SK-N-SH (cell line): ENCODE measurements at regions not wholly inside any gene's neighbourhood (a gene's known extent, or its start where the extent isn't known, plus 50 kb on each side); places are given as distances from the start of the nearest gene placed in this dataset.

Experiments used
- CTCF ChIA-PET: fragments of 300-600, 350-600 bp; formaldehyde crosslinking; extraction: SDS; loops from one replicate; lab custom pipeline; 2021; lab: Yijun Ruan, JAX
- POLR2A ChIA-PET: fragments of 350-600 bp; sonication (Branson Sonifier 250); formaldehyde crosslinking; extraction: SDS; loops from one replicate; lab custom pipeline; 2020; ENCODE audit warnings: antibody characterized with exemption, inconsistent platforms; lab: Yijun Ruan, JAX
- DNase-seq: peaks from one replicate; pipeline ENCODE4 v3.0.0; 2012
- H2AFZ ChIP-seq: fragments of 200-600 bp; sonication (generic); 2 replicates; pipeline ENCODE4 v1.8.1; 2016; ENCODE audit warnings: antibody characterized with exemption, mild to moderate bottlenecking, low read depth
- H3F3A ChIP-seq: fragments of 200-600 bp; sonication (generic); replicated peaks from 2 replicates; pipeline ENCODE3; 2016; ENCODE audit warnings: antibody characterized with exemption, mild to moderate bottlenecking; ENCODE audit not compliant: insufficient read depth
- H3K27ac ChIP-seq, 2 experiments: fragments of 200-500 bp in 1 of 2; fragments of 200-600 bp in 1 of 2; sonication (Bioruptor generic) in 1 of 2; sonication (generic), shearing (Covaris generic) in 1 of 2; 2 replicates each; pipeline versions ENCODE4 v1.5.1 to v1.6.1; 2014 to 2016; ENCODE audit warnings: low read depth in 2 of 2, inconsistent platforms in 1 of 2, low read length in 1 of 2, mild to moderate bottlenecking in 1 of 2, mixed read lengths in 1 of 2
- H3K27me3 ChIP-seq: fragments of 200-600 bp; sonication (generic), shearing (Covaris generic); 2 replicates; pipeline ENCODE4 v1.6.1; 2016; ENCODE audit warnings: mixed run types; ENCODE audit not compliant: insufficient read depth
- H3K36me3 ChIP-seq, 2 experiments: fragments of 200-500 bp in 1 of 2; fragments of 200-600 bp in 1 of 2; sonication (Bioruptor generic) in 1 of 2; sonication (generic) in 1 of 2; replicated peaks in 1 of 2; 2 replicates each; pipeline versions ENCODE3 to v1.5.1; 2014 to 2016; ENCODE audit warnings: low read length in 1 of 2, mild to moderate bottlenecking in 1 of 2; ENCODE audit not compliant: insufficient read depth in 2 of 2, control insufficient read depth in 1 of 2
- H3K4me1 ChIP-seq, 2 experiments: fragments of 200-500 bp in 1 of 2; fragments of 200-600 bp in 1 of 2; sonication (Bioruptor generic) in 1 of 2; sonication (generic), shearing (Covaris generic) in 1 of 2; 2 replicates each; pipeline versions ENCODE4 v1.5.1 to v1.6.1; 2014 to 2016; ENCODE audit warnings: low read depth in 1 of 2, low read length in 1 of 2, mixed run types in 1 of 2; ENCODE audit not compliant: insufficient read depth in 2 of 2, control insufficient read depth in 1 of 2
- H3K4me2 ChIP-seq: fragments of 200-600 bp; sonication (generic), shearing (Covaris generic); 2 replicates; pipeline ENCODE4 v1.6.1; 2017; ENCODE audit warnings: mixed run types
- H3K4me3 ChIP-seq, 2 experiments: fragments of 200-500 bp in 1 of 2; fragments of 200-600 bp in 1 of 2; sonication (Bioruptor generic) in 1 of 2; sonication (generic), shearing (Covaris generic) in 1 of 2; 2 replicates each; pipeline versions ENCODE4 v1.5.1 to v1.8.1; 2014 to 2016; ENCODE audit warnings: low read depth in 2 of 2, inconsistent platforms in 1 of 2, low read length in 1 of 2, mild to moderate bottlenecking in 1 of 2, mixed read lengths in 1 of 2, moderate library complexity in 1 of 2
- H3K79me2 ChIP-seq: fragments of 200-600 bp; sonication (generic); 2 replicates; pipeline ENCODE4 v1.8.1; 2017; ENCODE audit warnings: mild to moderate bottlenecking; ENCODE audit not compliant: insufficient read depth
- H3K9ac ChIP-seq: fragments of 200-600 bp; sonication (generic); 2 replicates; pipeline ENCODE4 v1.6.1; 2017; ENCODE audit warnings: mixed run types
- H3K9me2 ChIP-seq: fragments of 200-600 bp; sonication (generic); 2 replicates; pipeline ENCODE4 v1.6.1; 2017; ENCODE audit warnings: mixed run types
- H3K9me3 ChIP-seq: fragments of 200-600 bp; sonication (generic); 2 replicates; pipeline ENCODE4 v1.6.1; 2017; ENCODE audit warnings: mixed run types, mild to moderate bottlenecking, moderate library complexity
- H4K20me1 ChIP-seq: fragments of 200-600 bp; sonication (generic); 2 replicates; pipeline ENCODE4 v1.6.1; 2017; ENCODE audit warnings: mild to moderate bottlenecking, mixed run types; ENCODE audit not compliant: insufficient read depth
- CHD2 ChIP-seq: fragments of 150-350 bp; IDR thresholded peaks from 2 replicates; pipeline ENCODE4 v1.6.1; 2018; ENCODE audit warnings: low read length; ENCODE audit not compliant: partially characterized antibody
- EP300 ChIP-seq, 2 experiments: IDR thresholded peaks; 2 replicates each; pipeline versions ENCODE4 v1.4.0 to v1.6.1; 2012; ENCODE audit warnings: borderline replicate concordance in 1 of 2, low read depth in 1 of 2, low read length in 1 of 2
- EZH2phosphoT487 ChIP-seq: fragments of 200-600 bp; sonication (generic); IDR thresholded peaks from 2 replicates; pipeline ENCODE4 v1.6.1; 2017; ENCODE audit warnings: low read depth, mixed run types, mild to moderate bottlenecking, antibody characterized with exemption, moderate library complexity, borderline replicate concordance
- FOSL2 ChIP-seq: IDR thresholded peaks from 2 replicates; pipeline ENCODE4 v1.4.0; 2012; ENCODE audit warnings: low read depth, mild to moderate bottlenecking, moderate library complexity, borderline replicate concordance
- FOXM1 ChIP-seq: IDR thresholded peaks from 2 replicates; pipeline ENCODE4 v1.4.0; 2012; ENCODE audit warnings: low read depth, mild to moderate bottlenecking
- GABPA ChIP-seq: IDR thresholded peaks from 2 replicates; pipeline ENCODE4 v1.4.0; 2012; ENCODE audit warnings: low read depth, mild to moderate bottlenecking
- GATA2 ChIP-seq: sonication (generic); formaldehyde crosslinking; IDR thresholded peaks from 2 replicates; pipeline ENCODE4 v1.5.0; 2020; ENCODE audit warnings: mild to moderate bottlenecking, missing genetic modification reagents
- IRF3 ChIP-seq: fragments of 150-350 bp; IDR thresholded peaks from 2 replicates; pipeline ENCODE4 v1.6.1; 2016; ENCODE audit warnings: mild to moderate bottlenecking, low read depth, low read length
- NFIC ChIP-seq: IDR thresholded peaks from 2 replicates; pipeline ENCODE4 v1.4.0; 2012; ENCODE audit warnings: borderline replicate concordance
- NRF1 ChIP-seq: IDR thresholded peaks from 2 replicates; pipeline ENCODE4 v1.6.1; 2012; ENCODE audit warnings: low read depth, mild to moderate bottlenecking, low read length
- POLR2AphosphoS5 ChIP-seq: IDR thresholded peaks from 2 replicates; pipeline ENCODE4 v1.6.1; 2012; ENCODE audit warnings: low read depth, low read length
- RAD21 ChIP-seq: IDR thresholded peaks from 2 replicates; pipeline ENCODE4 v1.6.1; 2012; ENCODE audit warnings: mild to moderate bottlenecking, low read length
- RCOR1 ChIP-seq: fragments of 150-350 bp; IDR thresholded peaks from 2 replicates; pipeline ENCODE4 v1.6.1; 2017; ENCODE audit warnings: antibody characterized with exemption, low read length
- RFX5 ChIP-seq: IDR thresholded peaks from 2 replicates; pipeline ENCODE4 v1.6.1; 2012; ENCODE audit warnings: mild to moderate bottlenecking, improper control_type of control experiment, low read length
- RXRA ChIP-seq: IDR thresholded peaks from 2 replicates; pipeline ENCODE4 v1.4.0; 2012; ENCODE audit warnings: low read depth, mild to moderate bottlenecking, borderline replicate concordance
- SMC3 ChIP-seq: IDR thresholded peaks from 2 replicates; pipeline ENCODE4 v1.6.1; 2012; ENCODE audit warnings: low read depth, low read length, improper control_type of control experiment
- TEAD4 ChIP-seq: IDR thresholded peaks from 2 replicates; pipeline ENCODE4 v1.4.0; 2012; ENCODE audit warnings: mild to moderate bottlenecking, borderline replicate concordance; ENCODE audit not compliant: insufficient read depth
- USF1 ChIP-seq: IDR thresholded peaks from 2 replicates; pipeline ENCODE4 v1.4.0; 2012; ENCODE audit warnings: low read depth, borderline replicate concordance
- YY1 ChIP-seq: IDR thresholded peaks from 2 replicates; pipeline ENCODE4 v1.4.0; 2012; ENCODE audit warnings: low read depth, mild to moderate bottlenecking
- ZBTB33 ChIP-seq: IDR thresholded peaks from 2 replicates; pipeline ENCODE4 v1.4.0; 2012; ENCODE audit warnings: low read depth, borderline replicate concordance
- WGBS: methylation state at CpG from one replicate; pipeline ENCODE4 v1.1.6; 2017; ENCODE audit warnings: low lambda C conversion rate; 5-methylcytosine and 5-hydroxymethylcytosine counted together

GRCh38 chr13:82248762-82249161 lies 1633.5 kb downstream of the SLITRK1 start:
- no peak for DNase-seq
- Histone ChIP-seq H3K27ac (no peak overlapping the region), H3F3A (no peaks in the 10 kb centered on the region), H3K9me3 (no peaks in the 10 kb centered on the region), H3K4me3 (no peak overlapping the region), H3K9me2 (no peaks in the 10 kb centered on the region), H3K4me1 (no peaks in the 10 kb centered on the region), H4K20me1 (no peaks in the 10 kb centered on the region), H3K27me3 (no peaks in the 10 kb centered on the region), H3K79me2 (no peaks in the 10 kb centered on the region), H3K9ac (no peak overlapping the region), H3K4me2 (no peak overlapping the region), H3K36me3 (no peaks in the 10 kb centered on the region), H2AFZ (no peak overlapping the region)
- TF ChIP-seq POLR2AphosphoS5 (no peak), FOXM1 (no peak), FOSL2 (no peak), ZBTB33 (no peak), IRF3 (no peak), EP300 (IDR thresholded peaks at IDR 0.05; ENCODE audit: borderline replicate concordance in 1 of 2, low read depth in 1 of 2, low read length in 1 of 2) (no peak), CHD2 (no peak), GATA2 (CRISPR knock-in tag) (no peak), USF1 (no peak), RXRA (no peak), NRF1 (no peak), EZH2phosphoT487 (no peak), YY1 (no peak), RAD21 (no peak), GABPA (no peak), RFX5 (no peak), NFIC (no peak), SMC3 (no peak), TEAD4 (no peak), RCOR1 (no peak)
- ChIA-PET CTCF (no interaction called here), POLR2A (no interaction called here)
- WGBS = 0% methylated on average over 1 of the region's 1 CpG
